Left lung (tissue), 4 donors: ENCODE measurements at regions not wholly inside any gene's neighbourhood (a gene's known extent, or its start where the extent isn't known, plus 50 kb on each side); places are given as distances from the start of the nearest gene placed in this dataset.

Experiments
- ATAC-seq: fragments of 200-7000 bp; cut with Tn5 transposase; one replicate; pipeline ENCODE4 v1.9.1; 2020; ENCODE audit warnings: moderate library complexity
- DNase-seq, 4 donors: peaks; one replicate each; pipeline ENCODE4 v3.0.0-alpha.2; 2013 to 2020
- H3K27ac ChIP-seq, 2 donors: fragments of 200-600 bp; sonication (generic) in 1 of 2; one replicate each; pipeline versions ENCODE4 v1.5.0 to v1.8.0; 2020 to 2021
- H3K27me3 ChIP-seq, 2 donors: fragments of 200-600 bp; sonication (generic) in 1 of 2; one replicate each; pipeline versions ENCODE4 v1.5.0 to v1.8.0; 2020 to 2021
- H3K36me3 ChIP-seq, 2 donors: fragments of 200-600 bp; sonication (generic) in 1 of 2; one replicate each; pipeline versions ENCODE4 v1.5.0 to v1.8.0; 2020 to 2021
- H3K4me1 ChIP-seq, 2 donors: fragments of 200-600 bp; one replicate each; pipeline ENCODE4 v1.8.0; 2021
- H3K4me3 ChIP-seq, 2 donors: fragments of 200-600 bp; sonication (generic) in 1 of 2; one replicate each; pipeline versions ENCODE4 v1.5.0 to v1.8.0; 2020 to 2021; ENCODE audit warnings: mild to moderate bottlenecking in 1 of 2
- H3K9me3 ChIP-seq, 2 donors: fragments of 200-600 bp; sonication (generic) in 1 of 2; one replicate each; pipeline versions ENCODE4 v1.5.0 to v1.8.0; 2020 to 2021
- CTCF ChIP-seq, 2 donors: fragments of 200-600 bp; sonication (generic) in 1 of 2; IDR thresholded peaks; one replicate each; pipeline versions ENCODE4 v1.5.0 to v1.8.0; 2021; ENCODE audit warnings: antibody characterized with exemption in 2 of 2
- intact Hi-C, 2 donors: fragments of 100-400 bp; cut with DNase I; formaldehyde crosslinking; loops; one replicate each; pipeline versions ENCODE4 v1.11.2 to v1.14.2; 2022
- donor health status: DM: no; HTN: yes; CAD: no.
- donor health status: DM: no; HTN: no; CAD: no.

DNA sequence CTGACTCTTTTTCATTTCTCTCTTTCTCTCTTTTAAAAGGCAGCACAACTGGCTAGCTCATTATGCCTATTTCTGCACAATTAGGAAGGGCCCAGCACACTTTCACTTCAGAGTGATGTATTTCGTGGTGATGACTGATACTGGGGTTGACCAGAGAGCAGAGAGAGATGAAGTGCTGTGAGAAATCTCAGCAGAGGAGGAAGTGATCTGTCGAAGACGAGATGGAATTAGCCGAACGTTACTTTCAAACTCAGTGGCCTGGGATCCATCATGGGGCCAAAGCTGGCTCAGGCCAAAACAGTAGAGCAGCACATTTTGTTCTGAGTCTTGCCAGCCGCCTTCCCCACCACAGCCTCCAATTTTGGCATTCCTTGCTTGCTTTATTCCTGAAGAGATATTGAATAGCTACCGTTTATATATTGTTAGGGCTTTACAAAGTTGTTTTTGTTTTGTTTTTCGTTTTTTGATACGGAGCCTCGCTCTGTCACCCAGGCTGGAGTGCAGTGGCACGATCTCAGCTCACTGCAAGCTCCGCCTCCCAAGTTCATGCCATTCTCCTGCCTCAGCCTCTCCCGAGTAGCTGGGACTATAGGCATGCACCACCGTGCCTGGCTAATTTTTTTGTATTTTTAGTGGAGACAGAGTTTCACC is 213.2 kb upstream of the ECI2 start:
- ATAC-seq (no peak), DNase-seq (peak in 2 of 4 donors; percentile 36 to 61)
- no peaks in the 10 kb centered on the region for H3K9me3 ChIP-seq
- TF ChIP-seq CTCF (IDR thresholded peaks at IDR 0.05) = no peak
- intact Hi-C loops = no loop called here
- no peak overlapping the region for H3K4me3 ChIP-seq
- H3K36me3 ChIP-seq = no peaks in the 10 kb centered on the region
- no peaks in the 10 kb centered on the region for H3K27me3 ChIP-seq
- H3K27ac ChIP-seq = no peak overlapping the region
- H3K4me1 ChIP-seq = peaks cover 0 to 4% of the 10 kb centered on the region in 2 donors

- Histone ChIP-seq H3K36me3 (no peaks in the 10 kb centered on the region), H3K27ac (no peak overlapping the region), H3K27me3 (no peaks in the 10 kb centered on the region), H3K4me1 (peaks cover 0 to 4% of the 10 kb centered on the region in 2 donors), H3K4me3 (no peak overlapping the region), H3K9me3 (no peaks in the 10 kb centered on the region)
- DNase-seq (peak in 1 of 4 donors; percentile 62), ATAC-seq (no peak)
- intact Hi-C loops = no loop called here
- no peak for TF ChIP-seq CTCF (IDR thresholded peaks at IDR 0.05)
These were observed 212.5 kb upstream of the ECI2 start for GRCh38 chr6:4347877-4348276.

GRCh38 chr6:4346659-4347333 is 211.4 kb upstream of the ECI2 start:
- peaks cover 0 to 4% of the 10 kb centered on the region in 2 donors for H3K4me1 ChIP-seq
- H3K36me3 ChIP-seq = no peaks in the 10 kb centered on the region
- TF ChIP-seq CTCF (IDR thresholded peaks at IDR 0.05) = no peak
- ATAC-seq = no peak
- intact Hi-C loops = no loop called here
- no peak for DNase-seq
- no peaks in the 10 kb centered on the region for H3K9me3 ChIP-seq
- H3K27me3 ChIP-seq = no peaks in the 10 kb centered on the region
- H3K4me3 ChIP-seq = no peak overlapping the region
- H3K27ac ChIP-seq = no peak overlapping the region

DNA sequence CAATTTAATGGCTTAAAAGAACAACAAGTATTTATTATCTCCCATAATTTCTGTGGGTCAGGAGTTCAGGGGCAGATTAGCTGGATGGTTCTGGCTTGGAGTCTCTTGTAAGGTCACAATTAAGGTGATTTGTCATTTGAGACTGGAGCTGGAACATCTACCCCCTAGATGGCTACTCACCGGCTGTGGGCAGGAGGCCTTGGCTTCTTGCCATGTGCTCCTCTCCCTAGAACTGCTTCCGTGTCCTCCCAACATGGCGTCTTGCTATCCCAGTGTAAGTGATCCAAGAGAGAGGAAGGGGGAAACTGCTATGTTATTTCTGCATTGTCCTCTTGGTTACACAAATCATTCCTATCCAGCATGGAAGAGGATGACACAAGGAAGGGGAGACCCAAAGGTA is 210.2 kb upstream of the ECI2 start:
- DNase-seq (no peak), ATAC-seq (no peak)
- no peaks in the 10 kb centered on the region for H3K27me3 ChIP-seq
- intact Hi-C loops = no loop called here
- no peaks in the 10 kb centered on the region for H3K9me3 ChIP-seq
- no peaks in the 10 kb centered on the region for H3K4me1 ChIP-seq
- no peak overlapping the region for H3K4me3 ChIP-seq
- no peaks in the 10 kb centered on the region for H3K36me3 ChIP-seq
- TF ChIP-seq CTCF (IDR thresholded peaks at IDR 0.05) = no peak
- H3K27ac ChIP-seq = no peak overlapping the region

DNA sequence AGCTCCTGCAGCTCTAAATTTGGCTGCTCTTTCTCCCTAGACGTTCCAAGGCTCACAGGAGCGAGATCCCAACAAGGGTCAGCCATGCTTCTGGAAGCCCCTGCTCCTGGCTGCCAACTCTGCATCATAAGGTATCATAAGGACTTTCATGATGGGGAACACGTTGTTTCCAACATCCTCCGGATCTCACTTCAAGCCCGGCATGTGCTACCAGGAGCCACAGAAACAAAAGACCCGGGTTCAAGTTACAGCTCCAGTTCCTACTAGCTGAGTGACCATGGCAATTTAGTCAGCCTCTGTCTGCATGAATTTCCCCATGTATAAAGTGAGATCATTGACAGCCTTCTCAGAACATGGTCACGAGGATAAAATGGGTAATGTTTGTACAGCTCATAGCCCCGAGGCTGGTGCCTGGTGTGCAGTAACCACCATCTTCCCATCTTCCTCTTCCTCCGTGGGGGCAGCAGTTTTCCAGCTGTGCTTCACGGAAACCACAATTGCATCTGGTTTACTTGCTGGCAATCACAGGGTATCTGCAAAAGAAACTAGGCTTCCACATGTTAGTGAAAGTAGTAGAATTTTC is 209.0 kb upstream of the ECI2 start:
- Histone ChIP-seq H3K4me1 (no peaks in the 10 kb centered on the region), H3K27ac (no peak overlapping the region), H3K27me3 (no peaks in the 10 kb centered on the region), H3K36me3 (no peaks in the 10 kb centered on the region), H3K4me3 (no peak overlapping the region), H3K9me3 (no peaks in the 10 kb centered on the region)
- ATAC-seq (peak; percentile 39), DNase-seq (peak in 1 of 4 donors; percentile 47)
- intact Hi-C loops = no loop called here
- no peak for TF ChIP-seq CTCF (IDR thresholded peaks at IDR 0.05)
